ENCODE measurements at regions not wholly inside any gene's neighbourhood (a gene's known extent, or its start where the extent isn't known, plus 50 kb on each side); places are given as distances from the start of the nearest gene placed in this dataset.

DNA sequence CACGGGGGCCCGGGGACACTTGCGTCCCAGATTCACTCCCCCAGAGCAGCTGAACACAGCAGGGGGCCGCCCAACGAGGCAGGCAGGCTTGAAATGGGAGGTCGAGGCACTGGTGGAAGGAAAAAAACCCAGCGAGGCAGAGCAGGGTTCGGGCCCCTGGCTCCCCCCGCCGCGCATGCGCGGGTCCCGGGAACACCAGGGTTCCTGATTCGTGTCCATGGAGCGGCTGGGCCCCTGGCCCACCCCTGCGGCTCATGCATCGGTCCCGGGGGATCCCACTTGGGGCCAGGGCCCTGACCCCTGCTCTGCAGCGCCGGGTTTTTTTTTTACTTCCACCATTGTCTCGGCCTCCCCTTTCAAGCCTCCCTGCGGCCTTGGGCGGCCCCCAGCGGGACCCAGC lies 321.5 kb downstream of the ALG10 start:
- TF ChIP-seq, protein P1, sequence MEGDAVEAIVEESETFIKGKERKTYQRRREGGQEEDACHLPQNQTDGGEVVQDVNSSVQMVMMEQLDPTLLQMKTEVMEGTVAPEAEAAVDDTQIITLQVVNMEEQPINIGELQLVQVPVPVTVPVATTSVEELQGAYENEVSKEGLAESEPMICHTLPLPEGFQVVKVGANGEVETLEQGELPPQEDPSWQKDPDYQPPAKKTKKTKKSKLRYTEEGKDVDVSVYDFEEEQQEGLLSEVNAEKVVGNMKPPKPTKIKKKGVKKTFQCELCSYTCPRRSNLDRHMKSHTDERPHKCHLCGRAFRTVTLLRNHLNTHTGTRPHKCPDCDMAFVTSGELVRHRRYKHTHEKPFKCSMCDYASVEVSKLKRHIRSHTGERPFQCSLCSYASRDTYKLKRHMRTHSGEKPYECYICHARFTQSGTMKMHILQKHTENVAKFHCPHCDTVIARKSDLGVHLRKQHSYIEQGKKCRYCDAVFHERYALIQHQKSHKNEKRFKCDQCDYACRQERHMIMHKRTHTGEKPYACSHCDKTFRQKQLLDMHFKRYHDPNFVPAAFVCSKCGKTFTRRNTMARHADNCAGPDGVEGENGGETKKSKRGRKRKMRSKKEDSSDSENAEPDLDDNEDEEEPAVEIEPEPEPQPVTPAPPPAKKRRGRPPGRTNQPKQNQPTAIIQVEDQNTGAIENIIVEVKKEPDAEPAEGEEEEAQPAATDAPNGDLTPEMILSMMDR (IDR thresholded peaks at IDR 0.05), result no peak
- TF ChIP-seq POLR2A (IDR thresholded peaks at IDR 0.05), result no peak
- no peak for TF ChIP-seq EP300 (IDR thresholded peaks at IDR 0.05)
